Nephron progenitor cell (in vitro differentiated cells): ENCODE measurements at regions not wholly inside any gene's neighbourhood (a gene's known extent, or its start where the extent isn't known, plus 50 kb on each side); places are given as distances from the start of the nearest gene placed in this dataset.

Source experiments
- DNase-seq: peaks from one replicate; pipeline ENCODE4 v3.0.0; 2021
- H3K27ac Mint-ChIP-seq: 2 replicates; pipeline ENCODE4 v1.8.0; 2021; ENCODE audit warnings: mild to moderate bottlenecking, moderate library complexity, mixed read lengths
- H3K27me3 Mint-ChIP-seq: 2 replicates; pipeline ENCODE4 v1.8.0; 2021; ENCODE audit warnings: mild to moderate bottlenecking, low read depth, mixed read lengths; ENCODE audit not compliant: poor library complexity
- H3K36me3 Mint-ChIP-seq: 2 replicates; pipeline ENCODE4 v1.8.0; 2021; ENCODE audit warnings: low read depth, mixed read lengths
- H3K4me1 Mint-ChIP-seq: 2 replicates; pipeline ENCODE4 v1.8.0; 2021; ENCODE audit warnings: mixed read lengths
- H3K4me3 Mint-ChIP-seq: 2 replicates; pipeline ENCODE4 v1.8.0; 2021; ENCODE audit warnings: mild to moderate bottlenecking, moderate library complexity, mixed read lengths
- H3K9me3 Mint-ChIP-seq: 2 replicates; pipeline ENCODE4 v1.8.0; 2021; ENCODE audit warnings: mild to moderate bottlenecking, moderate library complexity, mixed read lengths
- TF ChIP-seq, protein P1 (sequence below): fragments of 200-600 bp; sonication (generic); IDR thresholded peaks from 2 replicates; pipeline ENCODE4 v1.5.0; 2021; ENCODE audit warnings: antibody characterized with exemption

DNA sequence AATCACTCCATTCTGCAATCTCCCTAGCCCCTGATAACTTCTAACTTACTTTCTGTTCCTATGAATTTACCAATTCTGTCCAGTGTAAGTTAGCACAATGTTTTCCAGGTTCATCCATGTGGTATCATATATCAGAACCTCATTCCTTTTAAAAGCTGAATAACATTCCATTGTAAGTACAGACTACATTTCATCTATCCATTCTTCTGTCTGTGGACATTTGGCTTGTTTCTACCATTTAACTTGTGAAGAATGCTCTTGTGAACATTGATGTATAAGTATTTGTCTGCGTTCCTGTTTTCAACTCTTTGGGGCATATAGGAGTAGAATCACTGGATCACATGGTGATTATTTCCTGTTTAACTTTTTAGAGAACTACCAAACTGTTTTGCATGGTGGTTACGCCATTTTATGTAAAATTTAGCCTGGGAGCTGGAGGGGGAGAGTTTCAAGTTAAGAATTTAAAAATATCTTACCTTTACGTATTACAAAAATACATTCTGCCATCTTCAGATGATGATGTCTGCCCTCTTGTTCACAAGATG, 156.5 kb downstream of the BTBD3 start:
- peaks cover 3% of the 10 kb centered on the region for H3K4me1 Mint-ChIP-seq
- no peak overlapping the region for H3K4me3 Mint-ChIP-seq
- H3K27ac Mint-ChIP-seq = no peak overlapping the region
- H3K9me3 Mint-ChIP-seq = no peaks in the 10 kb centered on the region
- H3K36me3 Mint-ChIP-seq = no peaks in the 10 kb centered on the region
- TF ChIP-seq, protein P1, sequence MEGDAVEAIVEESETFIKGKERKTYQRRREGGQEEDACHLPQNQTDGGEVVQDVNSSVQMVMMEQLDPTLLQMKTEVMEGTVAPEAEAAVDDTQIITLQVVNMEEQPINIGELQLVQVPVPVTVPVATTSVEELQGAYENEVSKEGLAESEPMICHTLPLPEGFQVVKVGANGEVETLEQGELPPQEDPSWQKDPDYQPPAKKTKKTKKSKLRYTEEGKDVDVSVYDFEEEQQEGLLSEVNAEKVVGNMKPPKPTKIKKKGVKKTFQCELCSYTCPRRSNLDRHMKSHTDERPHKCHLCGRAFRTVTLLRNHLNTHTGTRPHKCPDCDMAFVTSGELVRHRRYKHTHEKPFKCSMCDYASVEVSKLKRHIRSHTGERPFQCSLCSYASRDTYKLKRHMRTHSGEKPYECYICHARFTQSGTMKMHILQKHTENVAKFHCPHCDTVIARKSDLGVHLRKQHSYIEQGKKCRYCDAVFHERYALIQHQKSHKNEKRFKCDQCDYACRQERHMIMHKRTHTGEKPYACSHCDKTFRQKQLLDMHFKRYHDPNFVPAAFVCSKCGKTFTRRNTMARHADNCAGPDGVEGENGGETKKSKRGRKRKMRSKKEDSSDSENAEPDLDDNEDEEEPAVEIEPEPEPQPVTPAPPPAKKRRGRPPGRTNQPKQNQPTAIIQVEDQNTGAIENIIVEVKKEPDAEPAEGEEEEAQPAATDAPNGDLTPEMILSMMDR = no peak
- H3K27me3 Mint-ChIP-seq = peaks cover 5% of the 10 kb centered on the region
- DNase-seq = no peak

DNA sequence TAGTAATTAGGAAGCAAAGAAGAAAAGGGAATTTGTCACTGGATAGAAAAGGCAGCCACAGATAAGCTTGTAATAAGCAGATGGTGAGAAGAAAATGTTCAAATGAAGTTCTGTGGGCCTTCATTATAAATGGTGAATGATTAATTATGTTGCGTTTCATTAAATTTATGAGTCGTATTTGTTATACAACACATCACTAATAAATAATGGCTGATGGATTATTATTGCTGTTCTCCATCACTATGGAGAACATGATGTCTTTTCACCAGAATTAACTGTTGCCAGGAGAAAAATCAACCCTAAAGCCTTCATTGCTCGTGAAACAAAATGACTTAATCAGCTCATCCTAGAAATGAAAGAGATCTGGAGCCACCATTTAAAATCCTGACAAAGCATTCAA, 158.5 kb downstream of the BTBD3 start:
- H3K27me3 Mint-ChIP-seq = peaks cover 5% of the 10 kb centered on the region
- H3K4me1 Mint-ChIP-seq = no peaks in the 10 kb centered on the region
- DNase-seq = no peak
- no peaks in the 10 kb centered on the region for H3K36me3 Mint-ChIP-seq
- H3K9me3 Mint-ChIP-seq = no peaks in the 10 kb centered on the region
- H3K27ac Mint-ChIP-seq = no peak overlapping the region
- TF ChIP-seq, protein P1 = no peak
- no peak overlapping the region for H3K4me3 Mint-ChIP-seq

DNA sequence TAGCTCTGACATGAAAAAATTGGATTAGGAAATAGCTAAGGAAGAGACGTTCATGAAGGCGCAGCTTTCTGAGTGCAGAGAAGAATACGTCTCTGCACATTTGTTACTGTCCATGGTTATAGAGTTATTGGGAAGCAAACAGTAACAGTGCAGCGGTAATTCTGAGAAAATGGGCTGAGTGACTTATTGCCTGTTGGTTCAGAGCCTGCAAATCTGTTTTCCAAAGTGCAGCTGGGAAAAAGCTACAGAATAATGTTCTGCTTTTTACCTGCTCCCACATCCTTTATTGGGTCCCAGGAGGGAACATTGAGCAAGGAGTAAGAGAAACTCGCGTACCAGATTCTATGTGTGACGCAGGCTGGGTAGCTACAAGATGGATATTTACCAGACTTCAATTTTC, 160.2 kb downstream of the BTBD3 start:
- peaks cover 5% of the 10 kb centered on the region for H3K27me3 Mint-ChIP-seq
- DNase-seq = no peak
- H3K9me3 Mint-ChIP-seq = no peaks in the 10 kb centered on the region
- H3K36me3 Mint-ChIP-seq = no peaks in the 10 kb centered on the region
- H3K4me1 Mint-ChIP-seq = no peaks in the 10 kb centered on the region
- TF ChIP-seq, protein P1 = no peak
- no peak overlapping the region for H3K27ac Mint-ChIP-seq
- H3K4me3 Mint-ChIP-seq = no peak overlapping the region

DNA sequence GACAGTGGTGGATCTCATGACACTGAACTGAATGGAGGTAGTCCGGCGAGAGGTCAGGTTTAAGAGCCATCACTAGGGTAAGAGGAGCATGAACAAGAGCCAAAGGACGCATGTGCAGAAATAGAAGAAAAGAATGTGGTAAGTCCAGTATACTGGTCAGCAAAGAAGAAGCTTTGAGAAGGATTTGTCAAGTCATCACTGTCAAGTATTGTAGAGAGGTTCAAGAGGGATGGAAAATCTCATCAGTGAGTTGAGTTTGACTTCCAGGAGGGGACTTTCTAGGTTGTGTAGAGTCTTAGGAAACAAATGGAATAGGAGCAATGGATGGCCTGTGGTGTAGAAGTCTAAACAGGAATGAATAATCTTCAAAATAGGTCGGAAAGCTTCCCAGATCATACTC, 161.8 kb downstream of the BTBD3 start:
- Mint-ChIP-seq H3K4me3 (no peak overlapping the region), H3K4me1 (no peaks in the 10 kb centered on the region), H3K27ac (no peak overlapping the region), H3K36me3 (no peaks in the 10 kb centered on the region), H3K27me3 (peaks cover 3% of the 10 kb centered on the region), H3K9me3 (no peaks in the 10 kb centered on the region)
- TF ChIP-seq, protein P1 = no peak
- DNase-seq = no peak

DNA sequence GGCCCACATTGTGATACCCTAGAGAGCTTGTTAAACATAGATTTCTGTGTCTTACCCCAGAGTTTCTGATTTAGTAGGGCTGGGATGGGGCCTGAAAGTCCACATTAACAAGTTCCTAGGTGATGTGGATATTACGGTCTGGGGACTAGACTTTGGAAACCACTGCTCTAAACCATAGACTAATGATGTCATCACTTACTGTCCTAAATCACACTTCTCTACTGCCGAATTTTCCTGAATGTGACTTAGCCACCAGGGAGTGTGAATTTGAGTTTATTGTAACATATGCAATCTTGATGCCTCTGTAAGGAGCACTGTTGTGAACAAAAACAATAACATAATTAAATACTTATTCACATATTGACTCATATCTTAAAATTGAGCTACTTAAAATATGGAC, 165.6 kb downstream of the BTBD3 start:
- Mint-ChIP-seq H3K9me3 (no peaks in the 10 kb centered on the region), H3K36me3 (no peaks in the 10 kb centered on the region), H3K4me3 (no peak overlapping the region), H3K27me3 (peaks cover 3% of the 10 kb centered on the region), H3K4me1 (no peaks in the 10 kb centered on the region), H3K27ac (no peak overlapping the region)
- no peak for DNase-seq
- TF ChIP-seq, protein P1 = no peak

DNA sequence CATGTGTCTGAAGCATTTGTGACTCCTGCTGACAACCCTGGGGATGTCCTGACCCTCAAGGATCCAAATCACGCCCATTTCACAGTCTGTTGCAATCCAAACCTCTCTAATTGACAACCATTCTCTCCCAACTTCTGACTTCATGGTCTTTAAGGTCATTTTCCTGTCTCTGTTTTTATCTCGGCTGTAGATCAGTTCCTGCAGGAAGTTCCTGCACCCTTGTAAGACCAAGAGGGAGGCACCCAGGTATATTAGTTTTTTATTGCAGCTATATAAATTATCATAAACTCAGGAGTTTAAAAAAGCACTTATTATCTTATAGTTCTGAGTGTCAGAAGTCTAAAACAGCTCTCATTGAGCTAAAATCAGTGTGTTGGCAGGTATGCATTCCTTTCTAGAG, 166.8 kb downstream of the BTBD3 start:
- Mint-ChIP-seq H3K27me3 (peaks cover 3% of the 10 kb centered on the region), H3K9me3 (no peaks in the 10 kb centered on the region), H3K4me1 (no peaks in the 10 kb centered on the region), H3K4me3 (no peak overlapping the region), H3K27ac (no peak overlapping the region), H3K36me3 (no peaks in the 10 kb centered on the region)
- TF ChIP-seq, protein P1 = no peak
- no peak for DNase-seq
